RPMI8226 (cell line): ENCODE measurements at regions not wholly inside any gene's neighbourhood (a gene's known extent, or its start where the extent isn't known, plus 50 kb on each side); places are given as distances from the start of the nearest gene placed in this dataset.

Experiments used
- DNase-seq: peaks from one replicate; pipeline ENCODE4 v3.0.0-alpha.2; 2015

DNA sequence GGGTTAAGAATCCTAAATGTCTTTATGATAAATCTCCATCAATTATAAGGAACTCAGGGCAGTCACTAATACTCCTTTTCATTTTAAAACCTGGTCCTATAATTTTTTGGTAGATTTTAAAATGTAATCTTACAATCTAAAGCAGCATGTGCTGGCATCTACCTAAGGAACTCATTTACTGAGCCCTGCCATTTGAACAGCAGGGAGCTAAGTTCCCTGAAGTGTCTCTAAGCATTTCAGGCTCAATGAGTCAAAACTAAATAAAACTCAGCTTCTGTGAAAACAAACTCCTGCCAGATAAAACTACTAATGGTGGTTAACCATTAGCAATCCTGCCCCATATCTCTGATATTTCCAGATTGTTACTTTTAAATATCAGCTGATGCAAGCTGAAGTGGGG is 1371.8 kb upstream of the PRMT6 start:
- DNase-seq: no peak

DNA sequence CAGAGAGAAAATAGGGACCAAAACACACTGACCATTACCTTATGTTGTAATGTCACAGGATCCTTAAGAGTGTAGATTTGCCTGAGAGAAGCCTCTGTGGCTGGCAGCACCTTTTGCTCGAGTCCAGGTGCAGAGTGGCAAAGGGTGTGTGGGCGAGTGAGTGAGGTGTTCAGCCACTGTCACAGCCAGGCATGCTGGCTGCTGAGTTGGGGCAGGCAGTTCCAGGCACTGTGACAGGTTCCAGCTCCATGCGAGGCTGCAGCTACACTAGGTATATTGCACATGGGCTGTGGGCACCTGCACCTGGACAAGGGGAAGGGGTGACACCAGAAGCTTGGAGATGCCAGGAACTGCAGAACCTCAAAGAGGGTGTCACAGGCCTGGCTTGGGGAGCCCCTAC is 1370.4 kb upstream of the PRMT6 start:
- no peak for DNase-seq

DNA sequence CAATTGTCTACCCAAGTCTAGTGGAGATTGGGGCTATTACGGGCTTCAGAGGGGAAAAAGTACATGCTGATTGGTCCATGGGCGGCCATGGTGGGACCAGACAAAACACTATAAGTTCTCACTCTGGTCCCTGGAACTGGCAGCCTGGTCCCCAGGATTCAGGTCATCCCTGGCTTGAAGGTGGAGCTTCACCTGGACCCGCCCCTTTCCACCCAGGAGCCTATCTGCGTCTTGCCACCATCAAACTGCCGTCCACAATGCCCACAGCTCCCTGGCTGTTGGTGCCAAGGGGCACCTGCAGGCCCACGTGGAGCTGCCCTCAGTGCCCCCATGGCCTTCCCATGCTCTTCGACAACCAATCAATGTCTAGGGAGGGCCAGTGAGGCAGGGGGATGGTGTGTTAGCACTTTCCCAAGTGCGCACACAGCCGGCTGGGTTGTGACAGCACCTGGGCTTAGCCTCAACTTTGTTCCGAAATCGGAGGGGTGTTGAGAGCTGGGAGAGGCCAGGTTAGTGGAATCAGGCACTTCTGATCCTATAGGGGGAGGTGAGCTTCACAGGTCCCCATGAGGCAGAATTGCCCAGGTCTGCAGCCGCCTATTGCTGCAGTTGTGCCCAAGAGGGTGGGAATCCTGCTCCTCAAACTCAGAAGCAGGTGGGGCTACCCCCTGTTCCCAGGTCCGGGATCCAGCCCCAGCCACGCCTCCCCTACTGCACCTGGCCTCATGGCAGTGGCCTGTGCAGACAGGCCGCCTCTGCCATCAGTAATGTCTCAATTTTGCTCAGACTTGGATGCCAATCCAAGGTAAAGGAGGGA is 1369.4 kb upstream of the PRMT6 start:
- no peak for DNase-seq

DNA sequence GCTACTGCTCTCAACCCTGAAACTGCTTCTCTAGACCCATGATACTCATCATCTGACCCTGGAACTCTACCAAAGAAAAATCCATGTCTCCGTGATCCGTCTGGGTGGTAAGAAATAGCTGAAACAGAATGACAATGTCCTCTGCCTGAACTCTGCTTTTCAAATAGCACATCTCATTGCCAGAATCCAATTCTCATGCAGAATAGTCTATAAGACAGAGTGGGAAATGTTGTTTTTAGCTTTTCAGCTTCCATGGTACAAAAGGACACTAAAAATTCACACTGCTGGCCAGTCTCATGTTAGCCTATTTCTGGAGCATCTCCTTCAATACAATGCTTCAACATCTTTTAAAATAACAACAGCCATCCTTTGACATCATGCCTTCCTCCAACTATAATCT is 1355.8 kb upstream of the PRMT6 start:
- no peak for DNase-seq

DNA sequence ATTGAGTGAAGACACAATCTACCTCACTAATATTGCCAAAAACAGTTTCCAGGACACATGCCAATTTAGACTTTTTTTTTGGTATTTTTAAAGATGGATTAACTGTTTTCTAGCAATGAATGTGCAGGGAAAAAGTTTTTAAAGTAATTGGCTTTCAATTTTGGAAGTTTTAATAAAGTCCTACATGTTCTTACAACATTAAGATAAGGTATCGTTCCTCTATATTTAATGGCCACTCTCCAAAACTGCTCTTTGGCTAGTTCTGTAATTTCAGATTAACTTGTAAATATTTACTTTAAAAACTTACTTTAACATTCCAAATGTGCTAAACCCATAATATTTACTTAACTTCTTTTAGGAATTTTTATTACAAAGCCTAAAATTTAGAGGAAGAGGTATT is 1332.2 kb upstream of the PRMT6 start:
- DNase-seq: no peak

DNA sequence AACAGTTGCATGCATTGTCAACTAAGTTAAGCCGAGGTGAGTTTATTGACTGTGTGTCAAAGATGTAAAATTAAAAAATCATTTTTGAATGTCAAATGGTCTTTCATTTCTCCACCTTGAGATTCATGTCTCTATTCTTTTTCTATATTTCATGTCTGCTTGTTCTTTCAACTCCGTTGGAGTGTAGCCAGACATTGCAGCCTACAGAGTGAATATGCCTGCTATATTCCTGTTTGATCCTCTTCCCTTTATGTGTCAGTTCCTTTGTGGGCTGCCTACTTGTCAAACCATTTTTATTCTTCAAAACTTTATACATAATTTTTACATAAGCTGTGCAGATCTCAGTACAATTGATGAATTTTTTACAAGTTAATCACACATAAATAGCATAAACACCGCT is 1325.8 kb upstream of the PRMT6 start:
- DNase-seq: no peak

DNA sequence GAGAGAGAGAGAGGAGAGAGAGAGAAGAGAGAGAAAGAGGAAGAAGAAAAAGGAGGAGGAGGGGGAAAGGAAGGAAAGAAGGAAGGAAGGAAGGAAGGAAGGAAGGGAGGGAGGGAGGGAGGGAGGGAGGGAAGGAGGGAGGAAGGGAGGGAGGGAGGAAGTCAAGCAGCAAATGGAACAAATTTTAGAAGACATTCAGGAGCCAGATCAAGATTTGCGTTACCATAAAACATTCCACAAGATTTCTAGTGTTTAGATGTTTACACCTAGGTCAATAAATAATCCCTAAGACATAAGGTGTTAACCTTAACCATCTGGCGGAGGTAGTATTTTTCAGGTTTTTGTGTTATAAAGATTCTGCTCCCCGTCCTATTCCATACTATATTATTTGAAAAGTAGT is 1320.1 kb upstream of the PRMT6 start:
- no peak for DNase-seq

DNA sequence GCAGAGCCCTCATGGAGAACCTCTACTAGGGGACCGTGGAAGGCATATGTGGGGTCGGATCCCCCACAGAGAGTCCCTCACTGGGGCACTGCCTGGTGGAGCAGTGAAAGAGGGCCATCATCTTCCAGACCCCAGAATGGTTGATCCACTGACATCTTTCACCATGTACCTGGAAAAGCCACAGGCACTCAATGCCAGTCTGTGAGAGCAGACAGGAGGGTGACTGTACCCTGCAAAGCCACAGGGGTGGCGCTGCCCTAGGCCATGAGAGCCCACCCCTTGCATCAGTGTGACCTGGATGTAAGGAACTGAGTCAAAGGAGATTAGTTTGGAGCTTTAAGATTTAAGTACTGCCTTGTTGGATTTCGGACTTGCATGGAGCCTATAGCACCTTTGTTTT is 1276.7 kb upstream of the PRMT6 start:
- no peak for DNase-seq

DNA sequence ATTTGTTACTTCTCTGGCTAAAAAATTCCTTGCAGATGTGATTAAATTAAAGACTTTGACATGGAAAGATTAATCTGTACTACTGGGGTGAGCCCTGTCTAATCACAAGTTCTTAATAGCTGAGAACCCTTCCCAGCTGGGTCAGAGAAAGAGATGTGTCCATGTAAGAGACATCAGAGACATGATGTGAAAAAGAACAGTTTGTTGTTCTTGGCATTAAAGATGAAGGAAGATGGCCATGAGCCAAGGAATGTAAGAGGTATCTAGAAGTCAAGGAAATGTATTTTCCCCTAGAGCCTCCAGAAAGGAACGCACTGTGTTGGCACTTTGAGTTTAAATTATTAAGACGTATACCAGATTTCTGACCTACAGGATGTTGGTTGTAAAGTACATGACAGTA is 1271.5 kb upstream of the PRMT6 start:
- DNase-seq: no peak

DNA sequence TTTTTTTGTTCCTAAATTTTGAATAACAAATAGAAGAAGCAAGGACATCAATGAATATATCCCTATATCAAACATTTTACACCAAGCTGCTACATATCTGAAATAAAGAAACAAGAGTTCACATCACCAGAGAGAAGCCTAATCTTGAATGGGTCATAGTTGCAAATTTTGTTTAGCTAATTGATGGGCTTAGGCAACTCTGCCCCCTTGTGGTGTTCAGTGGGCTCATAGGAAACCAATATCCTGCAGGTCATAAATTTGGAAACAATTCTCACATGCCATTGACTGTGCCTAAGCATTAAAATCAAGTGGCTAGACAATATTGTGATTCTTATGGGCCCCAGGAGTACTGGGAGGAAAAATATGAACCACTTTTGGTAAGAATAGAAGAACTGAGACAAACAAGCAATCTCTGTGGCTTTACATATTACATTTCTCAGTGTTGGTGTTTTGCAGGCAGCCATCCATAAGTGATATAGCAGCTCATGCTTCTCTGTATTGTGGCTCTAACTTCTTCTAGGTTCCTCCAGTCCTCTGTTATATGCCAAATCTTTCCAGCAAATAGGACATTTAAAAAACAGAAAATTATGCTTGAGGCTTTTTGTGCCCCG is 1262.8 kb upstream of the PRMT6 start:
- peak; percentile 55 for DNase-seq

DNA sequence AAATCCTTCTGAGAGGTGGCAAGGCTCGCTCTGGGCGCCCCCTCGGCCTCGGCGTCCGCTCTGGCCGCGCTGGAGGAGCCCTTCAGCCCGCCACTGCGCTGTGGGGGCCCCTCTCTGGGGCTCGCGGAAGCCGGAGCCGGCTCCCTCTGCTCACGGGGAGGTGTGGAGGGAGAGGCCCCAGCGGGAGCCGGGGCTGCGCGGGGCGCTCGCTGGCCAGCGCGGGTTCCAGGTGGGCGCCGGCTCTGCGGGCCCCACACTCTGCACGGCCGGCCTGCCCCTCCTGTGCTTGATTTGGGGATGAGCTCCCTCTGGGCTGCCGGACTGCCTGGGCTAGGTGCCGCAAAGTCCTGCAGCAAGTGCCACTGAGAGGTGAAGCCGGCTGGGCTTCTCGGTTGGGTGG is 1260.7 kb upstream of the PRMT6 start:
- DNase-seq: no peak

DNA sequence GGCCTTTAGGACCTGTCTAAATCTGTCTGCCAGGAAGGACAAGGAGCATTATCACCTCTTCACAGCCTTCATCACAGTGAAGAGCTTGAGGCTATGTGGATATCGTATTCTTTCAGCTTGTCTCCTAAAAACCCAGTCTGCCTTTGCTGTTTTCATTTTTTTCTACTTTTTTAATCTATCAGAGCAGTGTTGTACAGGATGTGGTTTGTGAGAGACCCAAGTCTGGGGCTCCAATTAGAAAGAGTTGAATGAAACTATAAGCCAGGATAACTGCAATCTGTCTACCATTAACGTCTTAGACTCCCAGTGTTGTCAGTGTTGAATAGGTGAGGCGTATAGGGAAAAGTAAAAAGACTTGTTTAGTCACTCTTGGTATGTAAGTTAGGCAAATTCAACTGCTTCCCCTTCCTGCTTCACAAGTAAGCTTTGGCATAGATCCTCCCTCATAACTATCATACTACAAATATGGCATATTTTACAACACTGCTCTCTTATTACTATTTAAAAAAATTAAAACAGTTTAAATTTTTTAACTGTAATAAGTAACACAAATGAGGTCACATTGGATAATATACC is 1225.8 kb upstream of the PRMT6 start:
- no peak for DNase-seq

DNA sequence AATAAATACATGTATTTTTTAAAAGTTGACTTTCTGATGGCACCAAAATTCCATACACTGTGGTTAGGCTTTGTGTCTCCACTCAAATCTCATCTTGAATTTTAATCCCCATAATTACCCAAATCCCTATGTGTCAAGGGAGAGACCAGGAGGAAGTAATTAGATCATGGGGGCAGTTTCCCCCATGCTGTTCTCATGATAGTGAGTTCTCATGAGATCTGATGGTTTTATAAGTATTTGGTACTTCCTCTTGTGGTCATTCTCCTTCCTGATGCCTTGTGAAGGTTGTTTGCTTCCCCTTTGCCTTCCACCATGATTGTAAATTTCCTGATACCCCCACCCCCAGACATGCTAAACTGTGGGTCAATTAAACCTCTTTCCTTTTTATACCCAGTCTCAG is 1218.4 kb upstream of the PRMT6 start:
- DNase-seq: no peak

DNA sequence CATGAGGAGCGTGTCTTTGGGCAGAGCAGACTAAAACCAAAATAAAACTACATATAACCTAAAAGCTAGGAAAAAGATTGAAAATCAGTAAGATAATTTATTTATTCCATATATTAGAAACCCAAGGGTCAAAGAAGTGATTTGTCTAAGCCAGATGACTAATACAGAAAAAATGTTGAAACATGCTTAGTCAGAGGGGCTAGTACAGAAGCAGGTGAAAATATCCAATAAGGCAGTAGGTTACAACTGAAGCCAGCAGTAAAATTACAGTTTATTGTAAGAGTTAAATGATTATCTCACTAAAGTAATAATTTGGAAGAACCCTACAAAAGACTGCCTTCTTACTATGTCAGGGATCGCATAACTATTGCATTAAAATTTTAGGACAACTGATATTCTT is 1190.9 kb upstream of the PRMT6 start:
- DNase-seq: no peak

DNA sequence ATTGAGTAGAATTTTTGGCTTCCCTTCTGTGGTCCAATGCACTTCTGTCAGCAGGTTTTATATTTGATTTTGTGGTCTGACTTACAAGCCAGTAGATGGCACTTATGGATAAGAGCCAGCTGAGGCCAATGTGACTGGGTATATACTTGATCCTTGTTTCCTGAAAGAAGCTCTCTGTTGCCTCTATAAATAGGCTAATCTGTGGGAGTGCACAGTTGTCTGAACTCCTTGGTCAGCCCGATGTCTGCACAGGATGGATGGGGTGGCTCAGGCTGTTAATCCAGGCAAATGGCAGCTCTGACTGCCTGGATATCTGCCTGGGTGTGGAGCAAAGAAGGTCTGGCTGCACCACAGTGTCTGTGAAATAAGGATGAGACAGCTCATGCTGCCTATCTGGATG is 1183.7 kb upstream of the PRMT6 start:
- peak; percentile 14 for DNase-seq

DNA sequence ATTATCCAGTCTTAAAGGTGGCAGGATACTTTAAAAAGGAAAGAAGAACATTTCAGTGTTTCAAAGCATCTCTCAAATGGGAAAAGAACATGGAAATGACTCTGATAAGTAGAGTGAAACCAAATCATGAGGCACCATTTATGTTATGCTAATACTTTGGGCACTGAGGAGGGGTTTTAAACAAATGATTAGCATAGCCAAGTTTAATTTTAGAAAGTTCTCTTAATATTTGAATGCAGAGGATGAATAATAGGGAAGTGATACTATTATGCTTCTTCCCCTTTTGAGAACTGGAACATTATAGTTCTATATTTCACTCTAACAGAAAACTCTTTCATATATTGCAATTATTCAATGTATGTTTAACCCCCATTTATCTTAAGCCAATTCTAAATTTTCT is 1181.9 kb upstream of the PRMT6 start:
- no peak for DNase-seq

DNA sequence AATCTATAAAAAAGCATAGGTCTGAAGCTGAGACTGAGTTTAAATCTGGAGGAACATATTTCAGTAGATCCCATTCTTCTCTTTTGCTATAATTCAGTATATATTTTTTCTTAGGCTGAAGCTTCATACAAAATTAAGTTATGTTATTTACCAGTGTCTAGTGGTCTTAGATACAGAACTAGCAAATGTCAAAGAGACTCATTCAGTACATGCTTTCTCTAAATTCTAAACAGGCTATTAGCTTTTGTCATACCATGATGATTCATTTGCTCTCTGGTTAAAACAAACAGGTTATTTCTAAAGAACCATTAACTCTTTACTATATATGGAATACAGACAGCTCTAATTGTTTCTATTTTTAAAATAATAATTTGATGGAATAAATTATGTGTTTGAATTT is 1170.2 kb upstream of the PRMT6 start:
- no peak for DNase-seq

DNA sequence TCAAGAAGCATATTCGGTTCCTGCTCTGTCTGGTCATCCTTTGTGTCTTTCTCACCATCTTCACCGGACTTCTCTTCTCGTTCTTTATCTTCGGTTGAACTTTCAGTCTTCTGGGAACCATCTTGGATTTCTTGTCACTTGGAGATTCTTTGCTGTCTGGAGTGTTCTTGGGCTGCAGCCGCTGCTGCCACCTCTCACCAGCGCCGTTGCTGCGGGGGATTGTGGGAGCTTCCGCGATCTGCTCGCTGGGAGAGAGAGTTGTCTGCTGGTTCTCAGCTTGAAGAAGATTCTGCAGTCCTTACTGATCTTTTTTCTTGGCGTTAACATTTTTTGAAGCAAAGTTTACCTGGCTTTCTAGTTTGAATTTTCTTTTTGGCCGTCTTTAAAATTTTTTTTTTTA is 1165.2 kb upstream of the PRMT6 start:
- DNase-seq: peak; percentile 3

DNA sequence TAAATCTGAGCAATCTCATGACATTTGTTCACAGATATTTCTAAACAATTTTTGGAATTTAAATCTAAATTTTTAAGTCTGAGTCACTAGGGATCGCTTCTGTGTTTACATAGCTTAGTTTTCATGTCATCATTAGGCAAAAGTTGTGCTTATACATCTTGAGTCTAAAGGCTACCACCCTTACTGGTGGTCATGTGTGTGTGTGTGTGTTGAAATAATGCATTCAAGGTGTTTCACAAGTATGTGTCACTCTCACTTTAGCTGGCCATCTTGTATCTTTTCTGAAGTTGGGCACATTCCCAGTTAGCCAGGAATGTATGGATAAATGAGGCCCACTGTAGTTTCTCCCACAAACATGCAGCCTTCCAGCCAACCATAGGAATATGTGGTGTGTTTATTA is 1162.5 kb upstream of the PRMT6 start:
- DNase-seq: no peak

DNA sequence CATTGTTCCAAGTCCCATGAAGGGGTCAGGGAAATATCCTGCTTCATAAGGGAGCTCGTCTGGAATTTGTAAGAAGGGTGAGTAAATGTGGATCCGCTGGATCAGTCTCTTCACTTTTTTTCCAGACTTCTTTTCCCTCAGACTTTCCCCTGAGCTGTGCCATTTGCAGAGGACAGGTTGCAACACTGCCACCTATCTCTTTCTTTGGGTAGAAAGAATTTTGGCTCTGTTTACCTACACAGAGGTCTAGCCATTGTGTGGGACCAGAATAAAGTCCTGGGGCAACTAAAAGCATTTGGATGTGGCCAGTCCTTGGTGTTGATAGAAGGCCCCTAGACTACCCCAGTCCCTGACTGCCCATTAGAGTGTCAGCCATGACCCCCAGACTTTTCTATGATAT is 1146.7 kb upstream of the PRMT6 start:
- DNase-seq: no peak

DNA sequence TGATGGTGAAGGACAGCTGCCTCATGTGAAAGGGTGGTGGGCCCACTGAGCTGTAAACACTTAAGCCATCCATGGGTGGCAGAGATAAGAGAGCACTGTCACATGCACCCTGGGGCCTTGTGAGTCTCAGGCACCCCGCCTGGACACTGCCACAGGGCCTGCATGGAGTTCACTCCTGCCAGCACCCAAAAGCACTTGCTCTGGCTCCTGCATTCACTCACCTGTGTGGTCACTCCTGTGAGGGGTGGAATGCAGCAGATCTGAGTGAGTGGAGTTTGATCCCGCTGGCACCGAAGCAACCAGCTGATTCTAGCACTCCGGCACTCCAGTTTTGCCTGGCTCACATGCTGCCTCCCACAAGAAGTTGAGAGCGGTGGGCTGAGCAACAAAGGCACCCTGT is 1142.1 kb upstream of the PRMT6 start:
- no peak for DNase-seq

DNA sequence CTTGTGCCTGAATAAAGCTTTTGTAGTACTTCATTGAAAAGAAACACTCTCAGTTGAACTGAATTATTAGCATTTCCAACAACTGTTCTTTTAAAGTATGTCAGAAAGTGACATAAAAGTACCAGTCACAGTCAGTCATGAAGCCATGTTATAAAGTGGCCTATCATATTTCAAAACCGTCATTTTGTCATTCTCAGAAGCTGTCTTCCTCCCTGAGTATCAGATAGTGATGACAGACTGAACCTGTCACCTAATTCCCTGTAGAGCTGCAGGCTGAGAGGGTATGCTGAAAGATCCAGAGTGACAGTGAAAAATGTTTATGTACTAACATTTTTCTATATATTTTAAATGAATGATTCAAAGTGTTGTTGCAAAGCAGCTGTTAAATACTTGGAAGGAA is 1121.7 kb upstream of the PRMT6 start:
- DNase-seq: no peak

DNA sequence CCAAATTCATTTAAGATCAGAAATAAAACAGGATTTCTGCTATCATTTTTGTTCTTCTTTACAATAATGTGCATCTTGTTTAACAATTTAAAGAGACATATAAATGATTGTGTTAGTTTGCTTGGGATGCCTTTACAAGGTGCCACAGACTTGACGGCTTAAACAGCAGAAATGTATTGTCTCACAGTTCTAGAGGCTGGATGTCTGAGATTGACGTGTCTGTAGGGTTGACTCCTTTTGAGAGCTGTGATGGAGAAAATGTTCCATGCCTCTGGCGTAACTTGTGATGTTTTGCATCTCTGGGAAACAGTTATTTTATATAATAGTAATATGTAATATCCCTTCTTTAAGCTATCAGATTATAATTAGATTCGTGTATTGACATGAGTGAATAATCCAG is 1091.6 kb upstream of the PRMT6 start:
- DNase-seq: no peak

DNA sequence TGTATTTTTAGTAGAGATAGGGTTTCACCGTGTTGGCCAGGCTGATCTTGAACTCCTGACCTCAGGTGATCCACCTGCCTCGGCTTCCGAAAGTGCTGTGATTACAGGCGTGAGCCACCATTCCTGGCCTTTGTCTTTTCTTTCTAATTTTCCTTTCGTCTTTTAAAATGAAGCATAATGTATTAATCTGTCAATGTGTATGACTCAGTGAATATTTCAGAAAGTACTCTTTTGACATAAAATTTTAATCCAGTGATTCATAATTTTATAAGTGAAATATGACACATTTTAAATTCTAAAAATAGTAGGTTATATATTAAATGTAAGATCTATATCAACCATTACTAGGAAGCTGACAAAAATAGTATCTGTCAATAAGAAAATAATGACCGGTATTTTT is 1059.0 kb upstream of the PRMT6 start:
- no peak for DNase-seq
